OCI-LY7 (cell line): ENCODE measurements at regions not wholly inside any gene's neighbourhood (a gene's known extent, or its start where the extent isn't known, plus 50 kb on each side); places are given as distances from the start of the nearest gene placed in this dataset.

ENCODE experiments used
- BruUV-seq: library from RNA; stranded (reverse); fragments of 400-500 nt; replicated peaks from 2 replicates; lab custom pipeline; 2021; lab: Mats Ljungman, UMichigan
- CTCF ChIA-PET: fragments of 300-600 bp; sonication (Branson Sonifier 250); formaldehyde crosslinking; loops from one replicate; lab custom pipeline; 2022; ENCODE audit warnings: antibody characterized with exemption; ENCODE audit not compliant: unreplicated experiment; lab: Charles Lee
- POLR2A ChIA-PET: fragments of 300-600 bp; sonication (Branson Sonifier 250); formaldehyde crosslinking; loops from one replicate; lab custom pipeline; 2022; ENCODE audit warnings: antibody characterized with exemption; lab: Charles Lee
- DNase-seq: peaks from one replicate; pipeline ENCODE4 v3.0.0-alpha.2; 2015; ENCODE audit warnings: low spot score
- H2AFZ ChIP-seq: fragments of 200-600 bp; sonication (generic), shearing (Covaris generic); 2 replicates; pipeline ENCODE4 v1.6.1; 2014; ENCODE audit warnings: mild to moderate bottlenecking, antibody characterized with exemption, low read length, moderate library complexity
- H3K27ac ChIP-seq: fragments of 200-600 bp; sonication (generic); 2 replicates; pipeline ENCODE4 v1.5.1; 2014; ENCODE audit warnings: mixed run types, low read depth, mild to moderate bottlenecking, moderate library complexity, low read length, inconsistent platforms; ENCODE audit not compliant: poor library complexity, severe bottlenecking
- H3K36me3 ChIP-seq: fragments of 200-600 bp; sonication (generic); 2 replicates; pipeline ENCODE4 v1.6.1; 2014; ENCODE audit warnings: mild to moderate bottlenecking, antibody characterized with exemption, low read length, moderate library complexity, mixed read lengths; ENCODE audit not compliant: insufficient read depth
- H3K4me1 ChIP-seq: fragments of 200-600 bp; sonication (generic); 2 replicates; pipeline ENCODE4 v1.5.1; 2014; ENCODE audit warnings: mild to moderate bottlenecking, low read length; ENCODE audit not compliant: insufficient read depth, poor library complexity, severe bottlenecking
- H3K4me2 ChIP-seq: fragments of 200-600 bp; sonication (generic); 2 replicates; pipeline ENCODE4 v1.6.1; 2014; ENCODE audit warnings: mild to moderate bottlenecking, low read length
- H3K4me3 ChIP-seq: fragments of 200-600 bp; sonication (generic); 2 replicates; pipeline ENCODE4 v1.5.1; 2014; ENCODE audit warnings: mild to moderate bottlenecking, low read depth, low read length; ENCODE audit not compliant: poor library complexity, severe bottlenecking
- H3K79me2 ChIP-seq: fragments of 200-600 bp; sonication (generic); 2 replicates; pipeline ENCODE4 v1.6.1; 2016; ENCODE audit warnings: low read depth, mild to moderate bottlenecking, low read length, moderate library complexity, mixed read lengths; ENCODE audit not compliant: insufficient read depth
- H3K9me2 ChIP-seq: fragments of 200-600 bp; sonication (generic); 2 replicates; pipeline ENCODE4 v1.6.1; 2016; ENCODE audit warnings: mild to moderate bottlenecking, low read length, mixed read lengths; ENCODE audit not compliant: insufficient read depth
- H3K9me3 ChIP-seq: fragments of 200-600 bp; sonication (generic); 2 replicates; pipeline ENCODE4 v1.6.1; 2014; ENCODE audit warnings: mild to moderate bottlenecking, mixed run types, low read length, mixed read lengths
- H4K20me1 ChIP-seq: fragments of 200-600 bp; sonication (generic); 2 replicates; pipeline ENCODE4 v1.6.1; 2014; ENCODE audit warnings: mild to moderate bottlenecking, antibody characterized with exemption, low read length, moderate library complexity, mixed read lengths; ENCODE audit not compliant: insufficient read depth
- EZH2phosphoT487 ChIP-seq: fragments of 200-600 bp; sonication (generic); IDR thresholded peaks from 2 replicates; pipeline ENCODE4 v1.6.1; 2018; ENCODE audit warnings: low read depth, borderline replicate concordance, mild to moderate bottlenecking, mixed run types, antibody characterized with exemption, low read length, moderate library complexity, mixed read lengths
- intact Hi-C: fragments of 100-400 bp; cut with micrococcal nuclease; formaldehyde crosslinking; loops from one replicate; pipeline ENCODE4 v1.10.0; 2022; ENCODE audit not compliant: unreplicated experiment
- TF ChIP-seq, protein P1 (sequence below): fragments of 200-600 bp; sonication (generic); conservative IDR thresholded peaks from 2 replicates; pipeline ENCODE4 v1.5.1; 2014; ENCODE audit warnings: mild to moderate bottlenecking, antibody characterized with exemption, low read length, moderate library complexity, mixed read lengths

DNA sequence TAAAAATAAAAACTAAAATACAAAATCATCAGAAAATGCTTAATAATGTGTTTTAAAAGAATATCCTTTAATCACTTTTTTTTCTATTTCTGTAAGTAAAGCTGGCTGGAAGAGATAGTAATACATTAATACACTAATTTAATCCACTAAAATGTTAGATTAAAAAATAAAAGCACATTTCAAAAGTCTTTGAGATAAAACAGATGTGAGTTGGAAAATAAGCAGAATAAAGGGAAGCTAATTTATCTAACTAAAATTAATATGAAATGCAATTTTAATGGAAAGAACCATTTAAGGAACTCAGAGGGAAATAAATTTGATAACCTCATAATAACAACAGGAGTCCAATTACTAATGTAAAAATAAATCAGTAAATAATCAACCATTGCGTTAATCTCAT, 774.8 kb upstream of the MBL2 start:
- POLR2A ChIA-PET, result interaction anchor here (0.6 kb wide), 1 partner anchor 135 kb away, joined by 3 read pairs; no protein-coding TSS in a partner anchor
- CTCF ChIA-PET, result no interaction called here
- Histone ChIP-seq H3K4me3 (no peak overlapping the region), H3K27ac (no peak overlapping the region), H3K4me1 (no peaks in the 10 kb centered on the region), H3K9me2 (no peaks in the 10 kb centered on the region), H2AFZ (no peak overlapping the region), H4K20me1 (no peaks in the 10 kb centered on the region), H3K79me2 (no peaks in the 10 kb centered on the region), H3K9me3 (no peaks in the 10 kb centered on the region), H3K4me2 (no peak overlapping the region), H3K36me3 (no peaks in the 10 kb centered on the region)
- TF ChIP-seq, protein P1, sequence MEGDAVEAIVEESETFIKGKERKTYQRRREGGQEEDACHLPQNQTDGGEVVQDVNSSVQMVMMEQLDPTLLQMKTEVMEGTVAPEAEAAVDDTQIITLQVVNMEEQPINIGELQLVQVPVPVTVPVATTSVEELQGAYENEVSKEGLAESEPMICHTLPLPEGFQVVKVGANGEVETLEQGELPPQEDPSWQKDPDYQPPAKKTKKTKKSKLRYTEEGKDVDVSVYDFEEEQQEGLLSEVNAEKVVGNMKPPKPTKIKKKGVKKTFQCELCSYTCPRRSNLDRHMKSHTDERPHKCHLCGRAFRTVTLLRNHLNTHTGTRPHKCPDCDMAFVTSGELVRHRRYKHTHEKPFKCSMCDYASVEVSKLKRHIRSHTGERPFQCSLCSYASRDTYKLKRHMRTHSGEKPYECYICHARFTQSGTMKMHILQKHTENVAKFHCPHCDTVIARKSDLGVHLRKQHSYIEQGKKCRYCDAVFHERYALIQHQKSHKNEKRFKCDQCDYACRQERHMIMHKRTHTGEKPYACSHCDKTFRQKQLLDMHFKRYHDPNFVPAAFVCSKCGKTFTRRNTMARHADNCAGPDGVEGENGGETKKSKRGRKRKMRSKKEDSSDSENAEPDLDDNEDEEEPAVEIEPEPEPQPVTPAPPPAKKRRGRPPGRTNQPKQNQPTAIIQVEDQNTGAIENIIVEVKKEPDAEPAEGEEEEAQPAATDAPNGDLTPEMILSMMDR, result no peak
- TF ChIP-seq EZH2phosphoT487, result no peak
- BruUV-seq, result no TSS peak
- intact Hi-C loops, result no loop called here
- DNase-seq, result no peak

DNA sequence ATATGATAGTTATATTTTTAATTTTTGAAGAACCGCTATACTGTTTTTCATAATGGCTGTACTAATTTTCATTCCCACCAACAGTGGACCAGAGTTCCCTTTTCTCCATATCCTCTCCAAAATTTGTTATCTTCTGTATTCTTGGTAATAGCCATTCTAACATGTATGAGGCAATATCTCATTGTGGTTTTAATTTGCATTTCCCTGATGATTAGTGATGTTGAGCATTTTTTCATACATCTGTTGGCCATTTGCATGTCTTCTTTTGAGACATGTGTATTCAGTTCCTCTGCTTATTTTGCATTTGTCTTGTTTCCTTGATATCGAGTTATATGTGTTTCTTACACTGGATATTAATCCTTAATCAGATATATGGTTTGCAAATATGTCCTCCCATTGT, 770.8 kb upstream of the MBL2 start:
- BruUV-seq, result no TSS peak
- POLR2A ChIA-PET, result no interaction called here

DNA sequence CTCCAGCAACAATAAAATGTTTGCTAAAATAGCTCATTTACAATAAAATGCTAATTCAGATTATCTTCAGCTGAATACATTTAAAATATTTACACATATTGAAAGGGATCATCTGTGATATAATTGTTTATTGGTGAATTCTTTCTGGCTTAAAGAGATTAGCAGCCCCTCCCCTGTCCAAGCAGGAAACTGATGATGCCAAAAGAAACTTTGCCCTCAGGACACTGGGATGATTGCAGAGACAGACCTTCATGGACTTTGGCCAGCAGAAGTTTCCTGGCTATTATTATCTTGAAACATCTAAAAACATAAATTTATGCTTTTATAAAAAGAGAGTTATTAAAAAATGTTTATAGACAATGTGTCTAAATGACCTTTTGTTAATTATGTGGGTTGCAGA, 764.9 kb upstream of the MBL2 start:
- TF ChIP-seq EZH2phosphoT487, result no peak
- TF ChIP-seq, protein P1, result no peak
- Histone ChIP-seq H3K36me3 (no peaks in the 10 kb centered on the region), H4K20me1 (no peaks in the 10 kb centered on the region), H2AFZ (no peak overlapping the region), H3K9me3 (no peaks in the 10 kb centered on the region), H3K27ac (no peak overlapping the region), H3K4me2 (no peak overlapping the region), H3K9me2 (no peaks in the 10 kb centered on the region), H3K4me3 (no peak overlapping the region), H3K4me1 (no peaks in the 10 kb centered on the region), H3K79me2 (no peaks in the 10 kb centered on the region)
- CTCF ChIA-PET, result no interaction called here
- intact Hi-C loops, result no loop called here
- no TSS peak for BruUV-seq
- DNase-seq, result no peak
- POLR2A ChIA-PET, result no interaction called here

More for the DNA sequence above, 770.8 kb upstream of the MBL2 start:
- no peaks in the 10 kb centered on the region for H3K4me1 ChIP-seq
- no peaks in the 10 kb centered on the region for H3K79me2 ChIP-seq
- intact Hi-C loops, result no loop called here
- H3K36me3 ChIP-seq, result no peaks in the 10 kb centered on the region
- no peak for DNase-seq
- H3K4me2 ChIP-seq, result no peak overlapping the region
- H4K20me1 ChIP-seq, result no peaks in the 10 kb centered on the region
- no peaks in the 10 kb centered on the region for H3K9me3 ChIP-seq
- TF ChIP-seq EZH2phosphoT487, result no peak
- TF ChIP-seq, protein P1, result no peak
- H3K9me2 ChIP-seq, result no peaks in the 10 kb centered on the region
- no peak overlapping the region for H3K4me3 ChIP-seq
- CTCF ChIA-PET, result no interaction called here
- no peak overlapping the region for H2AFZ ChIP-seq
- H3K27ac ChIP-seq, result no peak overlapping the region
